HG03432 (cell line): ENCODE measurements at regions not wholly inside any gene's neighbourhood (a gene's known extent, or its start where the extent isn't known, plus 50 kb on each side); places are given as distances from the start of the nearest gene placed in this dataset.

Experiments used
- ATAC-seq: cut with Tn5 transposase; IDR thresholded peaks from one replicate; pipeline ENCODE4 v1.9.1; 2021; ENCODE audit warnings: mild to moderate bottlenecking, moderate library complexity; ENCODE audit not compliant: unreplicated experiment

- no peak for ATAC-seq
Measured at GRCh38 chr15:96716075-96716474, 385.6 kb downstream of the NR2F2 start.

GRCh38 chr15:96716478-96716877 is 386.0 kb downstream of the NR2F2 start:
- no peak for ATAC-seq

- ATAC-seq, result no peak
Measured at GRCh38 chr15:96720251-96720650, 389.8 kb downstream of the NR2F2 start.

DNA sequence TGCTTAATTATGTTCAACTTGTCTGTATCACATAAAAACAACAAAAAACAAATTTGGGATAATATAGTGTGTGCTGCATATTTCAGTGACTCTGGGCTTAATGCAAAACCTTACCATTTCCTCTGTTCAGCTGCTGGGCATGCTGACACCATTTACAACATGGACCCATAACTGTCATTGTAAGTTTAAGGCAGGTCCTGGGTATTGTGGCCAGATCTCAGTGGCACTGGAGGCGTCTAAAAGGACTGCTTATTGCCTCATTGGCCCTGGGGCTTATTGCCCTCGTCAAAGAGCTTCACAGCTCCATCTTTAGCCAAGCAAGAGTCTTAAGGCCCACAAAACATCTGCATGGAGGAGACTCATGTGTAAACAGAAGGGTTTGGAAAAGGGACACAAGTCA is 390.2 kb downstream of the NR2F2 start:
- no peak for ATAC-seq

DNA sequence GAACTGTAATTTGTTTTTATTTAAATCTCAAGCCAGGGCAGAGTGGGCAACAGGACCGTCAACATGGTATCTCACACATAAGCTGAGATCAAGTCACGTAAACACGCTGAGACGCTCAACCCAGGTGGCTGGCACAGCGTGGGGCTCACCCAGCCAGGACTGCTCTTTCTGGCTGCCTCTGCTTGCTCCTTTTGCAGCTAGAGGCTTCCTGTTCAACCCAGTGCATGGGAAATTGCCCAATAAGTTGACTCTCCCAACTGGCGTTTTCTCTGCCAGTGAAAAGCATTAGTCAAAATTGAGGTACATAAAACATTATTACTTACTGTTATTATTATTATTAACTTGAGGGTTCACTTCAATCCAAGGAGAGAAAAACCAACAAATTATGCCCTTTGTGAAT is 398.1 kb downstream of the NR2F2 start:
- no peak for ATAC-seq

- no peak for ATAC-seq
Measured at GRCh38 chr15:96732704-96733103, 402.2 kb downstream of the NR2F2 start.

DNA sequence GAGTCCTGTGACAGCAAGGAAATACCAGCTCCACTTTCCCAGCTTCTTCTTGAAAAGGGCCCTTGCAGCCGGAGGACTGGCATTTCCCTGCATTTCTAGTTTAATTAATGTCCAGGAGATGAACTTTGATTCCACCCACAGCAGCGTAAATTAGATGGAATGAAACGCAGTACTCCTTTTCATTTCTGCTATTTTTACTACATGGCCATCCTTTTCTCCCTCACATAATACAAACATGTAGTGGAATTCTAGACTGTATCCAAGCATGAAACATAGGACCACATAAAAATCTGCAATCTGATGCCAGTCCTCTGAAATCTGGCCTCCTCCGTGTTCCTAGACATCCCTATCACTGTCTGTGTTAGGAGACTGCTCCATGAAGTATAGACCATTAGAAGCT is 403.2 kb downstream of the NR2F2 start:
- ATAC-seq, result no peak

DNA sequence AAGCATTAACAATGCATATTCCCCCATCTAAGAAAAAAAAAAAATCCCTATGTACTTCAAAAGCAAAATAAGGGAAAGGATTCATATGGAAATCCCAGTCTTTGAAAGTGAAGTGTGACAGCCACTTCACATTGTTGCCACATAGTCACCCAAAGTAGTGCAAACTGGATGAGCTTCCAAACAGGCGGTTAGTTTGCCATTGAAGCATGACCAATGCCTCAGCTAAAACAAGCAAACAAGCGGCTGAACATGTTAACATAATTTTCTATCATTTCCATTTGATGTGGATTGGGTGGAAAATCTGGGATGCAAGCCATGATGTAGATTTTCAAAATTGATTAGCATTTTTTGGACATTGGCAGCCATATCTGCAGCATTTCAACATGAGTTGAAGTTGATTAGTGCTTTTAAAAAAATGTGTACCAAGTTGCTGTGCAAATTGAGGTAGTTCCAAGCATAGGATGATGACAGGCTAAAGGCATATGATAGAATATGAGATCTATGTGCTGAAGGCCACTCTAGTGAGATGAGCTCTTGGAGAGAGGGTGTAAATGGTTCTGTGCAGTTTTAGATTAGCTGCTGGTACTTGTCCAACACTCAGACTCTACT is 405.2 kb downstream of the NR2F2 start:
- no peak for ATAC-seq

GRCh38 chr15:96736384-96736783 is 405.9 kb downstream of the NR2F2 start:
- ATAC-seq, result no peak

GRCh38 chr15:96737408-96737807 is 406.9 kb downstream of the NR2F2 start:
- ATAC-seq, result no peak

DNA sequence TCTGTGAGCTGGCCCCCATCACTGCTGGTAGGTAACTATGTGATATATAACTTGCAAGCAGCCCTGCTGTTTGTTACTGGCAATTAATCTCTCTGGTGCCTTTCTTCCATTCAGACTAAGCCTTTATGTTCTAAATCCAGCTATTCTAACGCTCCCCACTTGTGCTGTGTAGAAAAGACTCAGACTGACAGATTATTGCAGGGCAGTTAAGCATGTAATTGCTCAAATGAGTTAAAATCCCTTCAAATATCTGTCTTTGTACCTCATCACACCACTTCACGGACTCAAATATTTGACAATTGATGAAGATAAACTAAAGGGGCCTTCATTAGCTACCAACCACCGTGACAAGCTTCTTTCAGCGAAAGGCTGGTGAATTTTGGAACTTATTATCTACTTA is 416.2 kb downstream of the NR2F2 start:
- ATAC-seq, result no peak

DNA sequence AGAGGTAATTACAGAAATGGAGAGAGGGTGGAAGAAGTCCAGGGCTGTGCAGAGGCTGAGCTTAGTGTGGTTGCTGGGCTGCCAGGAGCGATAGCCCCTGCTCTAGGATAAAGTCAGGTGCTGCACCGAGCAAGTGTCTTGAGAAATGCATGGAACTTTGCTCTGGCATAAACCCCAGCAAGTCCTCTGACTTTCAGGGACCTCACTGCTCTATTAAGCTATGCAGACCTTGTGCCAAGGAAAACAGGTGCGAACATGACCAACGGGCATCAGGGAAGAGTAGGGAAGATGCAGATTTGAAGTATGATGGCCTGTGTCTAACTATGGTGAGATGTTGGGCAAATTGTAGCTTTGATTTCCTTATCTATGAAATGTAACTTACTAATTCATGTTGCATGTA is 416.8 kb downstream of the NR2F2 start:
- no peak for ATAC-seq

- no peak for ATAC-seq
Measured at GRCh38 chr15:96750361-96750760, 419.9 kb downstream of the NR2F2 start.

DNA sequence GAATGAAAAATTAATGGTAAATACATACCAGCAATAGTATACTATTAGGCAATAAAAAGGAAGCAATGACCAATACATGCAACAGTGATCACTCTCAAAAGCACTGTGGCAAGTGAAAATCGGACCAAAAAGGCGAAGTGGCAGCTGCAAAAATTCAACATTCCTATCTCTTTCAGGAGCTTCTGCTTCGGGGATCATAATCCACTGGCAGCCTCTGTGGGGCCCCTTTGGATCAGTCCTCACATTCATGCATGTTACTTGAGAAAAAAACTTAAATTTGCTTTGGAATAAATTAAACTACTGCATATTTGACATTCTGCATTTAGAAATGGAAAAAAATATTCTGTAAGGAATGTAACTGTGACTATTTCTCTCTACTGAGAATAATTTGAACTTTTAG is 425.6 kb downstream of the NR2F2 start:
- no peak for ATAC-seq

GRCh38 chr15:96756656-96757055 is 426.2 kb downstream of the NR2F2 start:
- ATAC-seq, result no peak

DNA sequence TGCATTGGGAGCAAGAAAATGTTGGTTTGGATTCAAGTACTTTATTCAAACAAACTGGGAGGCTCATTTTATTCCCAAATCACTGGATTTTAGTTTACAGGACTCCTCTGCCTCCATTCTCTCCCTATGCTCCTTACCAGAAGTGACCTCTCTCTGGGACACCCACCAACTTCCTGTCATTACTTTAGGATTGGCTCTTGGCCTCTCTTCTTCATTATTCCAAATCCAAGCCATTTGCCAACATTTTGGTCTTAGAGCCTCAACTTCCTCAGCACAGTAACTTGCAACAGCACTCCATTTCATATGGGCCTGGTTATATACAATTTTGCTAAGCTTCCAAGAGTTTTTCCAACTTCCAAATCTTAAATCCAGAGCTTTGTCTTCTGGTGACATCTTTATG is 432.1 kb downstream of the NR2F2 start:
- no peak for ATAC-seq

GRCh38 chr15:96764501-96764900 is 434.0 kb downstream of the NR2F2 start:
- ATAC-seq, result no peak

- no peak for ATAC-seq
Measured at GRCh38 chr15:96764946-96765345, 434.4 kb downstream of the NR2F2 start.

DNA sequence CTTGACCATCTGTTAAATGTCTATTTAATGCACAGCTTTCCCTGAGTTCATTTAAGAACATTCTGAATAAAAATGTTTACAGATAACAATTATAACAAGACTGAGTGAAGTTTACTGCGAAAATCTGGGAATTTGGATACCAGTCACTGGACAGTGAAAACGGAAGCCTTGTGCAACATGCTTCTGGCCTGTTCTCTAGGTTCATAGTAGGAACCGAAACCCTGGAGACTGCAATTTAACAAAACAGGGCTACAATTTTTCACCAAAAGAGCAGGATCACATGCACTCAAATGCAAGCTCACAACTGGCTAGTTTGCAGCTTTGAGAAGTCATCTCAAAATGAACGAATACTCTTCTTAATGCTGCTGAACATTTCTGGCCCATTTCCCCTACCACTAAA is 435.9 kb downstream of the NR2F2 start:
- no peak for ATAC-seq

- ATAC-seq, result no peak
Measured at GRCh38 chr15:96767703-96768434, 437.4 kb downstream of the NR2F2 start.

DNA sequence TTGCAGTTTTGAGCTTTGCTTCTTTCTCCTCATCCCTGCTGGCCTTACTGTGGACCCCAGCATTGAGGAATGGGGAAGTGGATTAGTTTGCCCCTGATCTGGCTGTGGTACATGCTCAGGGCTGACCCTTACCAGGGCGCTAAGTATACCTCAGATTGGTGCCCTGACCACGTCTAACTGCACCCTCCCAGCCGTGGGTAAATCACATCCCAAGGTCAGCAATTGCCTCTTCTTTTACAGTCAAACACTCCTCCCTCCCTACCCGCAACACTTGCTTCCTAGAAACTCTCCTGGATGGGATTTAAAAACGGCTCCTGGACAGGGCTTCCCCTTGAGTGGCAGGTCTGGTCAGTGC is 437.9 kb downstream of the NR2F2 start:
- no peak for ATAC-seq

- ATAC-seq, result no peak
Measured at GRCh38 chr15:96771035-96771434, 440.5 kb downstream of the NR2F2 start.

GRCh38 chr15:96774216-96774615 is 443.7 kb downstream of the NR2F2 start:
- no peak for ATAC-seq
